RWPE2 (cell line): ENCODE measurements at regions not wholly inside any gene's neighbourhood (a gene's known extent, or its start where the extent isn't known, plus 50 kb on each side); places are given as distances from the start of the nearest gene placed in this dataset.

Experiments
- ATAC-seq: fragments of 200-7000 bp; cut with Tn5 transposase; 3 replicates; pipeline ENCODE4 v1.9.1; 2021; ENCODE audit warnings: low read depth
- DNase-seq: peaks from one replicate; pipeline ENCODE4 v3.0.0-alpha.2; 2020; ENCODE audit warnings: low spot score
- H3K27ac ChIP-seq: fragments of 450-650 bp; 2 replicates; pipeline ENCODE4 v1.5.1; 2017; ENCODE audit warnings: mild to moderate bottlenecking; ENCODE audit not compliant: poor library complexity, severe bottlenecking
- H3K27me3 ChIP-seq: fragments of 250-450 bp; sonication (Bioruptor Pico); 2 replicates; pipeline ENCODE4 v1.5.1; 2021; ENCODE audit warnings: mild to moderate bottlenecking, moderate library complexity; ENCODE audit not compliant: insufficient read depth, poor library complexity, severe bottlenecking
- H3K36me3 ChIP-seq: fragments of 250-450 bp; sonication (Bioruptor Pico); 2 replicates; pipeline ENCODE4 v1.5.1; 2020; ENCODE audit warnings: low read depth, mild to moderate bottlenecking, moderate library complexity
- H3K4me1 ChIP-seq: fragments of 250-450 bp; sonication (Bioruptor Pico); 2 replicates; pipeline ENCODE4 v1.5.1; 2021; ENCODE audit warnings: mild to moderate bottlenecking, moderate library complexity; ENCODE audit not compliant: insufficient read depth, poor library complexity, severe bottlenecking
- H3K4me3 ChIP-seq: fragments of 250-450 bp; sonication (Bioruptor Pico); 2 replicates; pipeline ENCODE4 v1.5.1; 2021; ENCODE audit warnings: mild to moderate bottlenecking, moderate library complexity; ENCODE audit not compliant: severe bottlenecking
- H3K9me3 ChIP-seq: fragments of 250-450 bp; sonication (Bioruptor Pico); 2 replicates; pipeline ENCODE4 v1.5.1; 2021; ENCODE audit warnings: mild to moderate bottlenecking, moderate library complexity; ENCODE audit not compliant: severe bottlenecking
- TF ChIP-seq, protein P1 (sequence below): fragments of 450-650 bp; IDR thresholded peaks from one replicate; pipeline ENCODE4 v1.5.1; 2017; ENCODE audit warnings: mild to moderate bottlenecking, moderate library complexity; ENCODE audit not compliant: poor library complexity, severe bottlenecking

DNA sequence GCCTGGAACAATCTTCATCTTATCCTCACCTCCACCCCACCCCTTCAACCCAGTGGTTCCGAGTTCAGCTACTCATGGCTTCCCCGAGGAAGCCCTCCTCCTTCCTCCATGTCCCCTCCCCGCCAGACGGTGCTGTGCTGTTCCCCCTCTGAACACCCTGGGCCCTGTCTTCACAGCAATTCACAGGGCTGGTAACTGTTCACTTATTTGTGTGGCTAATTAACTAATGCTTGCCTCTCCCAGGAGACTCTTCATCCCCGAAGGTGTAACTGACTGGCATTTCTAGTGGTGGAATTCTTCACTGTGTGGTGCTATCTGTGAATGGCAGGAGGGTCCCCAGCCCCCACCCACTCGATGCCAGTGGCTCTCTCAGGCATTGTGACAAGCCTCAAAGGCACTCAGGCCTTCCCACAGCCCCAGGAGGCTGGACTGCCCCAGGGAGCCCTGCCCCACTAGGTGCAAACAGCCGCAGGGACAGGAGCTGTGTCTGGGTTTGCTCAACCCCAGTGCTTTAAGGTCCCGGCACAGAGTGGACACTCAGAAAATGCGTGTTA is 133.7 kb upstream of the ID2 start:
- Histone ChIP-seq H3K36me3 (no peaks in the 10 kb centered on the region), H3K4me1 (no peaks in the 10 kb centered on the region), H3K27ac (no peak overlapping the region), H3K4me3 (no peak overlapping the region), H3K27me3 (no peaks in the 10 kb centered on the region), H3K9me3 (no peaks in the 10 kb centered on the region)
- DNase-seq: peak; percentile 21
- no peak for ATAC-seq
- TF ChIP-seq, protein P1, sequence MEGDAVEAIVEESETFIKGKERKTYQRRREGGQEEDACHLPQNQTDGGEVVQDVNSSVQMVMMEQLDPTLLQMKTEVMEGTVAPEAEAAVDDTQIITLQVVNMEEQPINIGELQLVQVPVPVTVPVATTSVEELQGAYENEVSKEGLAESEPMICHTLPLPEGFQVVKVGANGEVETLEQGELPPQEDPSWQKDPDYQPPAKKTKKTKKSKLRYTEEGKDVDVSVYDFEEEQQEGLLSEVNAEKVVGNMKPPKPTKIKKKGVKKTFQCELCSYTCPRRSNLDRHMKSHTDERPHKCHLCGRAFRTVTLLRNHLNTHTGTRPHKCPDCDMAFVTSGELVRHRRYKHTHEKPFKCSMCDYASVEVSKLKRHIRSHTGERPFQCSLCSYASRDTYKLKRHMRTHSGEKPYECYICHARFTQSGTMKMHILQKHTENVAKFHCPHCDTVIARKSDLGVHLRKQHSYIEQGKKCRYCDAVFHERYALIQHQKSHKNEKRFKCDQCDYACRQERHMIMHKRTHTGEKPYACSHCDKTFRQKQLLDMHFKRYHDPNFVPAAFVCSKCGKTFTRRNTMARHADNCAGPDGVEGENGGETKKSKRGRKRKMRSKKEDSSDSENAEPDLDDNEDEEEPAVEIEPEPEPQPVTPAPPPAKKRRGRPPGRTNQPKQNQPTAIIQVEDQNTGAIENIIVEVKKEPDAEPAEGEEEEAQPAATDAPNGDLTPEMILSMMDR: no peak

DNA sequence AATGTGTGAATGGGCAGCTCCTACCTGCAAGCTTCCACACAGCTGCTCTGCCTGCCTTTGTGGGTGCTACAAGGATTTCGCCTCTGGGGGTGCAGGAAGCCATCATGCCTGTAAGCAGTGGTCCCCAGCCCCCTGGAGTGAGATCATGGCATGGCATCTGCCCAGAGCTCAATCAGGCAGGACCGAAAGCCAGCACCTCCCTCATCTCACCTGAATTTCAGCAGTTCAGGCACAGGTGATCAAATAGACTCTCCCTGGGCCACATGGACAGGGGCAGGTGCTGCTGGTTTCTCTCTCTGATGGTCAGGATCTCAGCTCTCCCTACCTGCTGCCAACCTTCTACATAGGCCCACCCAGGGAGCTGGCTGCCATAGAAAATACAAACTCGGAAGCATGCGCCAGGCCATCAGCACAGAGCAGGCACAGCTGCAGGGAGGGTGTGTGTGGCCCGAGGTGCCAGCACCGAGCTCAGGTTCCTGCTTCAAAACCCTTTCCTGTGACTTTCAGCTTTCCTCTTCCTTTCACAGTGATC is 133.2 kb upstream of the ID2 start:
- H3K27ac ChIP-seq: no peak overlapping the region
- ATAC-seq: no peak
- TF ChIP-seq, protein P1: no peak

DNA sequence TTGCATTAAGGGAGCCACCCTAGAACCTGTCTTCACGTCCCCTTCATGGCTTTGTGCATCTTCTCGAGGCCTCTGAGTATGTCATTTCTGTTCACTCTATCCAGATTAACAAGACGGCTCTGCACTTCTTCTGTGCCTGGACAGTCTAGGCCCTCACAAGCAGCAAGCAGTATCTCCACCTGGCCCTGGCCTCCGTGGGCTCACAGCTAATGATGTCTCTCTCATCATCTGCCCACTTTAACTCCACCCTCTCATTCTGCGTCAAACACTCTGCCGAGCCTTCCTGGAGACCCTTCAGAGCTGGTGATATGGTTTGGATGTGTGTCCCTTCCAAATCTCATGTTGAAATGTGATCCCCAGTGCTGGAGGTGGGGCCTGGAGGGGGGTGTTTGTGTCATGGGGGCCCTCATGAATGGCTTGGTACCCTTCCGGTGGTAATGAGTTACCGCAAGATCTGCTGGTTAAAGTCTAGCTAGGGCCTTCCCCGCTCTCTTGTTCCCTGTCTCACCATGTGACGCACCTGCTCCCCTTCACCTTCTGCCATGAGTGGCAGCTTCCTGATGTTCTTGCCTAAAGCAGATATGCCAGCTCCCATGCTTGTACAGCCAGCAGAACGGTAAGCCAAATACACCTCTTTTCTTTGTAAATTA is 132.5 kb upstream of the ID2 start:
- TF ChIP-seq, protein P1: no peak
- ATAC-seq: no peak
- H3K4me1 ChIP-seq: no peaks in the 10 kb centered on the region
- no peaks in the 10 kb centered on the region for H3K9me3 ChIP-seq
- peak; percentile 17 for DNase-seq
- no peak overlapping the region for H3K4me3 ChIP-seq
- no peaks in the 10 kb centered on the region for H3K36me3 ChIP-seq
- no peaks in the 10 kb centered on the region for H3K27me3 ChIP-seq
- no peak overlapping the region for H3K27ac ChIP-seq

More for the DNA sequence above, 133.2 kb upstream of the ID2 start:
- no peaks in the 10 kb centered on the region for H3K27me3 ChIP-seq
- H3K36me3 ChIP-seq: no peaks in the 10 kb centered on the region
- DNase-seq: peak; percentile 29
- no peaks in the 10 kb centered on the region for H3K4me1 ChIP-seq
- no peaks in the 10 kb centered on the region for H3K9me3 ChIP-seq
- no peak overlapping the region for H3K4me3 ChIP-seq

DNA sequence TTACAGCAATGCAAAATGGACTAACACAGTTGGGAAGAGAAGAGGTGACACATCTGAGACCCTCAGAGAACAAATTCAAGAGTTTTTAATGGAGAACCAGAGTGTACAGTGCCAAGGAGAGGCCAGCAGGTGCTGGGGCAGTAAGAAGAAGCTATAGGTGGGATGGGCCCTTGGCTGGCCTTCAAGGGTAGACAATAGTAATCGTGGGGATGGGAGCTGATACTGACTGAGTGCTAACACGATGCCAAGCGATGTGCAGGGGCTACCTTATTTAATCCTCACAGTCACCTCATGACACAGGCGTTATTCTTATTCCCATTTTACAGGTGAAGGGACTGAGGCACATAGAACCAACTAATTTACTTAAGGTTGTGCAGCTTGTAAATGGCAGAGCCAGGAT is 131.9 kb upstream of the ID2 start:
- Histone ChIP-seq H3K36me3 (no peaks in the 10 kb centered on the region), H3K4me1 (no peaks in the 10 kb centered on the region), H3K27ac (no peak overlapping the region), H3K4me3 (no peak overlapping the region), H3K27me3 (no peaks in the 10 kb centered on the region), H3K9me3 (no peaks in the 10 kb centered on the region)
- TF ChIP-seq, protein P1: no peak
- DNase-seq (peak; percentile 10), ATAC-seq (no peak)

DNA sequence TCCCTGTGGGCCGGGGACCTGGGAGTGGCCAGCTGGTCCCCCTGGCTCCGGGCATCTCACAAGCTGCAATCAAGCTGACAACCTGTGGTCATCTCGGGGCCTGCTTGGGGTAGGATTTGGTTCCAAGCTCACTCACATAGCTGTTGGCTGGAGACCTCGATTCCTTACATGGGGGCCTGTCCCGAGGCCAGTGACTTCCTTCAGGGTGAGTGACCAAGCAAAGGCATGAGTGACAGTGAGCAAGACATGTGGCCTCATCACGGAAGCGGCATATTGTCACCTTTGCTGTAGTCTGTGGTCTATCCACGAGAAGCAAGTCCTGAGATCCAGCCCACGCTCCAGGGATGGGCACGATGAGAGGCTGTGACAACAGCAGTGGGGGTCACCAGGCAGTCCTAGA is 131.4 kb upstream of the ID2 start:
- TF ChIP-seq, protein P1: no peak
- DNase-seq (peak; percentile 31), ATAC-seq (no peak)
- no peak overlapping the region for H3K4me3 ChIP-seq
- no peak overlapping the region for H3K27ac ChIP-seq
- no peaks in the 10 kb centered on the region for H3K9me3 ChIP-seq
- H3K27me3 ChIP-seq: no peaks in the 10 kb centered on the region
- H3K36me3 ChIP-seq: no peaks in the 10 kb centered on the region
- H3K4me1 ChIP-seq: no peaks in the 10 kb centered on the region
